ENCODE measurements at regions not wholly inside any gene's neighbourhood (a gene's known extent, or its start where the extent isn't known, plus 50 kb on each side); places are given as distances from the start of the nearest gene placed in this dataset.
A peak's percentile ranks its signal among the peaks of the same experiment; 100 is the strongest.

DNA sequence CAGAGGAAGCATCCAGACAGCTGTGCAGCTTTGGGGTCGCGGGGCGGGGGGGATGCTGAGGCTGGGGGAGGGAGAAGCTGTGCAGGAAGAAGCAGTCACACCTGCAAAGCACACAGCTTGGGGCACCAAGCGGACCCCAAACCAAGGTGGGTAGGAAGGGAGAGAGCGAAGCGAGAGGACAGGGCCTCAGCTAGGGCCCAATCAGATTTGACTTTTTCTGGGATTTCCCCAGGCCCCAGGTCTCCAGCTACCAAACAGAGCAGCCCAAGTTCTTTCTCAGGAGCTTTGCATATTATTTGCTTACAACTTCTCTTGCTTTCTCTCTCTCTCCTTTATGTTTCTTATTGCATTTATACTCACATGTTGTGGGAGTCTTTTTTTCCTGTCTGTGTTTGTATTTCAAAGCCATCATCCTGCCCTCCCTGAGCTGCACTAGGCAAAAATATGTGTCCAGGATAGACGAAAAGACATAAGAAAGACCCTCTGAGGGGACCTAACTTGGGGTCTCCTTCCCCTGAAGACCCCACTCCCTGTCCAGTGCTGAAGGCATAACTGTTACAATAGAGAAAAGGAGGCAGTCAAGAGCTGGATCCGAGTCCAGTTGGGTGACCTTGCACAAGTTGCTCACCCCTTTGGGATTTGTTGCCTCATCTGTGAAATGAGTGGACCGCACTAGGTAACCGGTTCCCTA, 50.6 kb upstream of the SMNDC1 start:
- no peak for DNase-seq

DNA sequence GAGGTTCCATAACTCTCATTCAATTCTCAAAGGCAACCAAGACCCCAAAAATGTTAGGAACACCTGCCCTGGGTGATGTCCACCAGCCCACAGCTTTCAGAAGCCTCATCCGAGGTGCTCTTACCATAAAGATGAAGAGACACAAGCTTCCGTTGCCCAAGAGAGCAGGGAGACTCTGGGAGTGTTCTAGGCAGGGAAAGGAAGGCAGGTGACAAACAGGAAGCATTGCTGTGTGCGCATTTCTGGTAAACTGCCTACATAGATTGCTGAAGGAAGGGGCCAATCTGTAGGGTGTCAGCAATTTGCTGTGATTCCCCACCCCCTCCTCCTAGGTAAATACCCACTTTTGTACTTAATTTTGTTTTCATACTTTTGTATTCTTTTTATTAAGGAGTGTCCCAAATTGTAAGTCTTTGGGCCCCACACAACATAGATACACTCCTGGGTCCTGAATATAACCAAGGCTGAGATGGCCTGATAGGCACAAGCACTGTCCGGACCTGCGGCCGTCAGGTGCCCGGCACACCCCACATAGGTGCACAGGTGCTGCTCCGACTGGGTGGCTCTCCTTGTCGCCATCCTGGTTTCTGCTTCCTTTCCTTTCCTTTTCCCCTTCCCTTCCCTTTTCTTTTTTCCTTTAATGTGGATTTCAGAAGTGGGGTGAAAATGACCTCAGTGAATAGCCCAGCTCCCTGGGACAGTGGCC, 51.4 kb upstream of the SMNDC1 start:
- DNase-seq: no peak

DNA sequence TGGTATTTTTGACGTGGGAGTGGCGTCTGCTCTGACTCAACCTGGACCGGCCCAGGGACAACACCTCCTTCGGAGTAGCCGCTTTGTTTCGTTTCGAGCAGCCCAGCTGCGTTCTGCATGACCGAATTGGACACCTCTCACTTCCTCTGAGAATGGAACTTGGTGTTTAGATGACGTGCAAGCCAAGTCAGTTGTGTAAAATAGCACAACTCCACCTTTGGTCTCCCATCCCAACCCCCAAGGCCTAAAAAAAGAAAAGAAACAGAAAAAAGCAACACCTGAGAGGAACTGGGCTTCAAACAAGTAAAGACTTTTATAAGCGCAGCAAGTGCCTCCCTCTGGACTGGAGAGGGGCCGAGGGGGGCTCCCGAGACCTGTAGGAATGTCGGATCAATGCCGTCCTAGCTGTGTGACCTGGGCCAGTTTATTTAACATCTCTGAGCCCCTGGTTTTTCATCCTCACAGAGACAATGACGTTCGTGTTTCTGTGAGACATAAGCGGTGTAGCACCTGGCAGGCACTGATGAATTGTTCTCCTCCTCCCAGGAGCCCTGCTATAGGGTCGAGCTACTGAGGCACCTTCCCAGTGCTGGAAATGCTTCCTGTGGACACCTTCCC, 52.0 kb upstream of the SMNDC1 start:
- no peak for DNase-seq

DNA sequence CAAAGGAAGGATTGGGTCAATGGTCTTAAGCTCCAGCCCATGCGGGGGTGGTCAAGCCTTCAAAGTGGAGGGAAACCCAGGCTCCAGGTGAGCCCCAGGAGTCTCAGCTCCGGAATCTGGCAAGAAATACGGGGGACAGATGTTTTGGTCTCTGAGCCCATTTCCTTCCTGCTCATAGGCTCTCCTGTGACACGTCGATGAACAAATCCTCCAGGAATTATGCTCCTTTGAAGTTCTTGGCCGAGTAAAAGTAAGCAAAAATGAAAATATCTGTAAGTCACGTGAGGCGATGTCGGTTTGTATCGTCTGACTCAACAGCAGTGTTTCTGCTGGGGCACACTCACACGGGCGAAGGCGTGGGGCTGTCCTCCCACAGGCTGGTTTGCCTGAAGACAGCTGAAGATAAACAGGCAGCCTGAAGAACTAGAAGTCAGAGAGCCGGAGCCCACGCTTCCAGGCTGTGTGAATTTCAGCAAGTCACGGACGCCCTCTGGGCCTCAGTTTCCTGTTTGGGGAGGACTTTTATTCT, 52.6 kb upstream of the SMNDC1 start:
- no peak for DNase-seq

DNA sequence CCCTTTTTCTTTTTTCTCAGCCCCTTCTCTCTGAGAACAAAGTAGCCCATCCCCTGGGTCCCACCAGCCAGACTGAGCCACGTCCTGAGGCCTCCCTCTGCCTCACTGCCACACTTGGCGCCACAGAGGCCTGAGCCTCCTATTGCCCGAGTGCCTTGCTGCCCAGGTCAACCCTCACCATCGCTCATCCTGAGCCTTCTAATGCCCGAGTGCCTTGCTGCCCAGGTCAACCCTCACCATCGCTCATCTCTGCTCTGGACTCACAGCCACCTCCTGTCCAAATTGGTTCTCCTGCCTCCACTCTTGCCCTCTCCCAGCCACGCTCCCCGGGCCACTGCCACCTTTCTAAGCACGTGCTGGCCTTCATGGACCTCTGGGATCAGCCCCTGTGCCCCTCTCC, 53.2 kb upstream of the SMNDC1 start:
- DNase-seq: no peak

DNA sequence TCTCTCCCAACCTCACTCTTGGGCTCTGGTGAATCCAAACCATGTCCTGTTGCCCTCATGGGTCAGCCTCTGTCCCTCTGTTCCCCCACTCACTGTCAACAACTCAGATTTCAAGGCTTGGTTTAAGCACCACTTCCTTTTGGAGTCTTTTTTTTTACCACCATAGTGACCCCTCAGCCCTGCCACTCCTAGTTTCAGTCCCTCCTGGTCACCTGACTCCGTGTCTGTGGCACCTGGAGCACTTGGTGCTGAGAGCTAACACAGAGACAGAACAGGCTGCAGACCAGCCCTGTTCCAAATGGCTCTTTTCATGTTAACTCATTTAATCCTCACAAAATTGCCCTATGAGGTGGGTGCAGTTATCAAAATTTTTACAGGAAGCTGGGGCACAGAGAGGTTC, 53.6 kb upstream of the SMNDC1 start:
- DNase-seq: no peak

DNA sequence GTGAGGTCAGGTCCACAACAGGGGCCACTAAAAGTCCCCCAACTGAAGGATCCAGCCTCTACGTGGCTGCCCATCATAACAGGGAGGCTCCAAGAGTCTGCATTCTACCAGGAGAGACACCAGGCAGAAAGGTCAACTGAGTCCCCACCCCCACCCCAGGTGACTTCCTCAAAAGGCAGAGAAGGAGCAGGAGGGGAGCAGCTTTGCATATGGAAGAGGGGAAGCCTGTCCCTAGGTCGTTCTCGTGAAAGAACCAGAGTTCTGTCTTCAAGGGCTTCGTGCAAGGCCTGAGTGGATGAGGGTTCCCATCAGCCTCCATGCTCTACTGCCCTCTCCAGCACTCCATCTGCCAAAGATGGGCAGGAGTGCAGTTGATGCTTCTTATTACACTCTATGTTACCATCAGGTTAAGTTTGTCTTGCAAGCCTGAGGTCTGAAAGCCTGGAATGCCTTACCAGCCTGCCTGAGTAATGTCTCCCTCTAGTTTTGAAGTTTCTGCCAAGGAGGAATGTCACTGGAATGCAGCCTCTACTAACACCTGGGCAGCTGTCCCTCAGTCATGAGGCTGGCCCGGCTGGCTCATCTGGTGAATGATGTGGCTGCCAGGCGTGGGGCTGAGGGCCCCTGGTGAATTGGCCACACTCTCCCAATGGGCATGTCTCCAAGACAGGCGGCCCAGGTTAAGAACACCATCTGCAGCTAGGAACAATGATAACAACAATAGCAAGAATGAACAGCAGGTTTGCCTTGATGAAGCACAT, 54.3 kb upstream of the SMNDC1 start:
- DNase-seq: no peak

DNA sequence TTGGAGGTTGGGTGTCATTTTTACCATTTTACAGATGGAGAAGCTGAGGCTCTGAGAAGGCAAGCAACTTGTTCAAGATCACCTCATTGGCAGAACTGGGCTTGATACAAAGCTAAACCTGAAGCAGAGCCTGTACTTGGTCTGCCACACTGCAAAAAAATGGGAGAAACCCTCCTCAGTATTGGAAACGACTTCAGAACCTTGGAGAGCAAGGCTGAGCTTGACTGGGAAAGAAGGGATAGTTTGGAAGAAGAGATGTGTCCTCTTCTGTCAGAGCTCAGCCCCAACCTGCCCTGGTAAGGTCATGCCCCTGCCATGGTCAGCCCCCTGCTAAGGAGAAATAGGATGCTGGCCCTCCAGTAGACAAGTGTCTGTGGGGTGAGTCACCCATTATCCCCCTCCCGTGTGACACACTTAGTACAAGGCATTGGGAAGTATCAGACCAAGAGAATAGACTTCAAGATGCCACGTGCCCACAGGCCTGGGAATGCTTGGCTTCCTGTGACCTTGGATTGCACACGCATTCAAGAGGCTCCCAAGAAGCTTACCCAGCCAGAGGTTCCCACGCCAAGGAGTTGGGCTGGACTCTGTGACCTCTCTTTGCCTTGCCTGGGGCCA, 56.2 kb upstream of the SMNDC1 start:
- no peak for DNase-seq

DNA sequence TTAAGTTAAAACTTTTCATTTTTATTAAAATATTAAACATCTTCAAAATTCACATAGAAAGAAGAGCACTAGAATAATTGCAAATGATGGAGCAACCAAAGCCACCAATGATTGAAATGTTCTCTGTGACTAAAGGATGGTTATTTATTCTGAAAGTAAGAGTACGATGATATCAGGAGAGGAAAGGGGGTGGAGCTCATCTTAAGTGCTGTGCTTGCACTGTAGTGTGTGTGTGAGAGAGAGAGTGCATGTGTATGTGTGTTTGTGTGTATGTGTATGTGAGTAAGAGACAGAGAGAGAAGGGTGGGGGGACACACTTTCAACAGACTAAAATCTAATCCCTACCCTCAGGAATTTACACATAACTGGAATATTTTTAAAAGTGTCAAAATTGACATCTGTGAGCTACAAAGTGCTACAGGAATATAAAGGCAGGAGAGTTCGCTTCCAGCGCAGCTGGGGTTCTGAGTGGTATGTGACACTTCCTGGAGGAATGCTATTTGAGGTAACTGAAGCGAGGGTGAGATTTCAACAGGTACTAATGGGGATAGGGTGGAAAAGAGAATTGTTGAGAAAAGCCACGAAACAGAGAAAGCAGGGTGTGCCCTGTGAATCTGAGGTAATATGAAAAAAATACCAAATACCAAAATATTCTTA, 57.2 kb upstream of the SMNDC1 start:
- no peak for DNase-seq

DNA sequence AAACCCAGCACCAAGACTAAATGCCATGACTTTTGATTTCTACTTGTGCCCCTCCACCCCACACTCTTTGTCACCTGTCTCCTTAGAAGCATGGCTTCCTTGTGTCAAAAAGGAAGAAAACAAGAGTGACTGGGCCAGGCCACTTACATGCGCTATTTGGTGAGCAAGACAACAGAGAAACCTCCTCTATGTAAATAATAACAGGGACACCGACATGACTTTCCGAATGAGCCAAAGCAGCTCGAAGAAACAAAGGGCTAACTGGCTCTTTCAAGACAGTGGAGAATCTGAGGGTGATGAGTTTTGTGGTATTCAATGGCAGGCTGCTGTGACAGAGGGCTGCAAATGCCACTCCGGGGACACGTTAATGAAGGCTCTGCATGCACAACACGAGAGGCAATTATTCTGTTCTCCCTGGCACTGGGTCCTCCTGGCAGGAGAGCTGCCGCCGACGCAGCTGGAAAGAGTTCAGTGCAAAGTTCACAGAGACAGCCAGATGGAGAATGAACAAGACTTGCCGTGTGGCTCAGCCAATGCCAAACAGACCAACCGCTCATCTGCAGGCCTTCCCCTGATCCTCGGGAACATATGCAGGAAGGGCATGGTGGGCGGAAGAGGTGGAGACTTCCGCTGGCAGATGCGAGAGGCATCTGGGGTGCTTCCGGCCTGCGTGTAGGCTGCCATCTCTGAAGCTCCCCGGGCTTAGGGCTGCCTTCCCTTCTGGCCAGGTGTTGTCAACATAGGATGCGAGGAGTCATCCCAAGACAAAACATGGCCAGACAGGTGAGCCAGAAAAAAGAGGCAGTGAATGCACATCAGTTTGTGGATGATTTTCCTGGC, 59.1 kb upstream of the SMNDC1 start:
- DNase-seq: no peak

DNA sequence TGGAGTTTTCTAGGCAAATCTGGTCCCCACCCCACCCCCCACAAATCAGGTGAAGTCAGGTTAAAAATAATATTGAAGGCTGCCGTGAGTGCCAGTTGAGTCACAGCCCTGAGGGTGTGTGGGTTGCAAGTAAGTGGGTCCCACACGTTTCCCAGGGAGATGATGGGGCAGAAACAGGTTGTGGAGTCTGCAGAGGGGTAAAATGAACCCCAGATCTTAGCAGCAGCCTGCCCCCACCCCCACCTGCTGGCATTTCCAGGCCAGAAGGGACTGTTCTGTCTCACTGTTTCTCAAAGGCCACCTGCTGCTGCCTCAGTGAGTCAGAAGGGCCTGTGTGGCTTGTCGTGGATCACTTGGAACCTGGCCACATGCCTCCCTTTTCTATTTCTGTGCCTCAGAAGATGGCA, 59.8 kb upstream of the SMNDC1 start:
- DNase-seq: no peak

DNA sequence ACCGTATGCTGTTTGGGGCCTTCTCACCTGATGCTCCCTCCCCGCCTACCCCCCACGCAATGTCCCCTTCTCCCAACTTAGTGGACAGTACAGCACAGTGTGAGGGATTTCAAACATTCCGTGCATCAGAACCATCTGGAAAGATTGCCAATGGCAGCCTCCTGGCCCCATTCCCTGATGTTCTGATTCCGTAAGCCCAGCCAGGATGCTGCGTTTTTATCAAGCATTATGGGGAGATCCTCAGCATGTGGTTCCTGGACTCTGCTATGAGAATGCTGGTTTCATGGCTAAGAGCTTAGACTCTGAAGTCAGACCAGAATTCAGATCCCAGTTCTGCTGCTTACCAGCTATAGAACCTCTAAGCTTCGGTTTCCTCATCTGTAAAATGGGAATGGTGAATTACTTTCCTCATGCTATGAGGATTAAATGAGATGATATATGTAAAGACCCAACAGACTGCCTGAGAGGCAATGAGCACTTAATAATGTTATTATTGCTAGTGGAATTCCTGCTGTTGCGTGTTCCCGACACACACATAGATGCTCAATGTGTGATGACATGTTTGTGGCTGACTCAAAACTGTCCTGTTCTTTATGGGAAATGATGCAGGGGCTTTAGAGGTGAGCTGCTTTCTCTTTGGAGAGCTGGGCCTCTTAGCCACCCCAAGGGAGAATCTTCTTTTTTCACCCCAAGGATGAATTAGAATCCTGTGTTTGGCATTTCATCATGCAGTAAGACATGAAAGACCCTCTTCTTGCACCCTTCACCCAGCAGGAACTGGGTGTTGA, 60.8 kb upstream of the SMNDC1 start:
- DNase-seq: no peak

DNA sequence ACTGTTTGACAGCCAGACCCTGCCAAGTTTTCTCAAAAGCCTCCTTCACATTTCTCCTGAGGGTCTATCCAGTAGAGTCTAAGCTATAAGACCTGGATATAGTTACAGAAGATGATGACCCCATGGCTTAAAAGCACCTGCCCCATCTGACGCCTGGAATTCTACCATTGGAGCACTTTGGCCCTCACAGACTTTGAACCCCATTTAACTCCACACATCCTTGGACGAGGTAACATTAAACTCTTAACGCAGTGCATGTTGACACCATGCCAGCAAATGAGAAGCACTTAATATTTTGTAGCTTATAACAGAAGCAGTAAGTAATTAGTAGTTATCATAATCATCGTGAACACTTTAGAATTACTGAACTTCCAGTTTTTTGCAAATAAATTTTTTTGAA, 61.9 kb upstream of the SMNDC1 start:
- no peak for DNase-seq

DNA sequence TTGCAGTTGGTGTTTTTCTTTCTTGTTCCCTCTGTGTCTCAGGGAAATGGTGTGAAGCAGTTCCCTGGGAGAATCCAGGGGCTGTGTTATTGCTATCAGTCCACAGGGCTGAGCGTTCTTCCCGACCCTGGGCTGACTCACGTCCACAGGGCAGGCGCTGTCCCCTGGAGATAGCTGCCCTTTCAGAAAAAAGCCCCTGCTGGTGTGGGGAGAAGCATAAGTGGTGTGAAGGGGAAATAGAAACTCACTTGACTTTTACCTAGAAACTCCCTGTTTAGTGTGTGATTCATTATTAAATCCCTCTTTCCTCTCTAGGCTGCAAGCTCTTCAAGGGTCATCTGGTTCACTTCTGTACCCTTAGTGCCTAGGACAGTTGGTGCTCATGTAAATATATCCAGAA, 63.3 kb upstream of the SMNDC1 start:
- peak; percentile 50 for DNase-seq

DNA sequence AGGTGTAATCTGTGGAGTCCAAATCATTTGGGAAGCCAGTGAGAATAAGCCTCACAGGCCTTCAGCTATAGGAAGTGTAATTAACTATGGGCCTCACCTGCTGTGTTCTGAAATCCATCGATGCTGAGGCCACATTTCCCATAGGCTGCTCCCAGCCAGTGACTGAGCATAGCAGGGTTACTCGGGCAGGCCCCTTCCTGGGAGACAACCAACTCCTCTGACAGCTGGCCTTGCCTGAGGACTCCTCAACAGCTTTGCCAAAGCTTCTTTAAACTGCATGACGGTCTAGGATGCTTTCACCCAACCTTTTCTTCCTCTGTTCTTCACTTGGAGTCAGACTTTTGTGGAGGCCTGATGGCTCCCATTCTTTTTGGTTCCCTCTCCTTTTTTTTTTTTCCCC, 63.8 kb upstream of the SMNDC1 start:
- DNase-seq: no peak

DNA sequence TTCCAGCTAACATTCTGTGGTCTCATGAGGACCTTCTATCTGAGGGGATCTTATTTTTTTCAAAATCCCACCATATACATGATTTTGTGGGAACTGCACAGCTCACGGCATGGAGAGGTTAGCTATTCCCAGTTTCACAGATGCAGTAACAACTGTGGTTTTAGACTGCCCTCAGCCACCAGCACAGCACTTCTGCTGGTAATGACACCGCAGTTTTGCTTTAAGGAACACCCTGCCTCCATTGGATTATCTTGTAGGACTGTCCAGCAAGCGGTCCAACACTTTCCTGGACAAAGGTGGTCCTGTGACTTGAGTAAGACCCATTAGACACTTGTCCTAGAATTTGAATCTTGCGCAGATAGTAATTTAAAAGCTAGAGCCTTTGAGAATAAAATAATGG, 65.3 kb upstream of the SMNDC1 start:
- peak; percentile 61 for DNase-seq

DNA sequence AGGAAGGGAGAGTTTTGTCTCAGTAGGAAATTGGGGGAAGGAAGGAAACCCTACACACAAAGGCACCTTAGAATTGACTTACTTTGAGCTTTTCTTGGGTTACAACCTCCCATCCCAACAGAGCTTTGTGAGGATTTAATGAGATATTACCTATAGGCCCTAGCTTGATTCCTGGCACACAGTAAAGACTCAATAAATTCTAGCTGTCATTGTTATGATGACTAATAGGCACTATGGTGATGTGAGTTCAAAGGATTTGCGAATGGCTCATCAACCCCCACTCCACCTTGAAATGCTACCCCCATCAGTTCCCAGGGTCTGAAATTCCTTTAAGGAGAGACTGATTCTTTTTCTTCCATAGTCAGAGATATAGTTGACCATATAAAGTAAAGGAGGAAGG, 67.9 kb upstream of the SMNDC1 start:
- no peak for DNase-seq

DNA sequence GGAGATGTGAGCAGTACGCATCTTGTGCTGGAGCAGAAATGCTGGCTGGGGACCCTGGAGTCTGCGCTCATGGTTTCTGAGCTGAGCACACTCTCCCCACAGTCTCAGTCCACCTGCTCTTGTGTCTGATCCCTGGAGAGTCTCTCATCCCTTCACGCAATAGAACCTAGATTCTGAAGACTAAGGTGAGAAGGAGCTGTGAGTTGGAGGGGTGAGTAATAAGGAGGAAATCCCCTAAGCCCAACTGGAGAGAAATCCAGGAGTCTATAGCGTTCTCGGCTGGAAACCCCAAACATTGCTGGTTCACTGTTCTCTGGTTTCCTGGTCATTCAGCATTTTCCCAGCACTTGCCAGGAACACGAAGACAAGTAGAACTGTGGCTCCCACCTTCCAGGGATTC, 68.3 kb upstream of the SMNDC1 start:
- DNase-seq: no peak

DNA sequence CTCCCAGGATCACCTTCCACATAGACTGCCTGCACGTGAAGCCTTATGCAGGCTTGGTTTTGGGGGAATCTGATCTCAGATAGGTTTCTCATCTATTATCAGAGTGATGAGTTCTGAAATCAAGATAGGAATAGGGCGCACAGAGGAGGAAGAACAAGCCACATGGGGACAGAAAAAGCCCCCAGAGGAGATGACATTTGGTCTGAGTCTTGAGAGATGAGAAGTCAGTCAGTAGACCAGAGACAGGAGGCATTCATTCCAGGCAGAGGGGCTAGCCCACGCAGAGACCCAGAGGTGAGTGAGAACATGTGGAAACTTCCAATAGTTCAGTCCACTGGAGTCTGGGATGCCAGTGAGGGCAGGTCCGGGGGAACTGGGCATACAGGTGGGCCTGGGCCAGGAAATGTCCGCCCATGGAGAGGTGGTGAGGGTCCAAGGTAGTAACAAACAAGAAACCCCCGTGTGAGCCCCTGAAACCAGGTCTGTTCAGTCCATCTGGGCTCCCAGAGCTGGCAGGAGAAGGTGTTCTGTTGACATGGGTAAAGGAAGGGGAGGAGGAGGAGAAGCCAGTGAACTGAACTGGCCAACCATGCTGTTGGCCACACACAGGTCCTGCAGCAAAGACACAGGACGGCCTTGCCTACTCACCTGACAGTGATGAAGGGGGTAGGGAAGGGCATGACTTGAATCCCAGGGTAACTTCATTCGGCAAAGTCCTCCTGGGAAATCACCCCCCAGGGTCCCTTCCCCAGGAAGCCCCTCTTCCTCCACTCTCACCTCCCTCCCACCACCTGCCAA, 69.3 kb upstream of the SMNDC1 start:
- no peak for DNase-seq

DNA sequence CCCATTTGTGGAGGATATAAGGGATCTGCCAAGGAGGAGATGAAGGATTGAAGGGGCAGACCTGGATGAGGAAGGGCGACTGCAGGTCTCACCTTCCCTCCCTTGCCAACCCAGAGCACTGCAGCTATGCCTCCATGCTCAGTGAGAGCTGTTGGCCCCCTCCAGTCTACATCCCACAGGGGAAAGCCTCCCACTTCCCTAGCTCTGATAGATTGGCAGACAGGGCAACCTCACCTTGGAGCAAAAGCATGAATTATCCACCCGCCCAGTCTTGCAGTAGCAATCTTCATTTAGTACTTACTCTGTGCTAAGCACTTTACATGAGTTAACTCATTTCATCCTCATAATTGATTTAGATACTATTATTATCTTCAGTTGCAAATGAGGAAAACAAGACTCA, 70.4 kb upstream of the SMNDC1 start:
- DNase-seq: no peak
